Mesenchymal stem cell (in vitro differentiated cells and primary cell): ENCODE measurements at regions not wholly inside any gene's neighbourhood (a gene's known extent, or its start where the extent isn't known, plus 50 kb on each side); places are given as distances from the start of the nearest gene placed in this dataset.

Source experiments
- DNase-seq: peaks from one replicate; pipeline ENCODE4 v3.0.0-alpha.2; 2013
- H2AFZ ChIP-seq: one replicate; pipeline ENCODE4 v1.6.1; 2013; ENCODE audit warnings: low read depth, mild to moderate bottlenecking, control low read depth, inconsistent platforms, low read length, moderate library complexity
- H2AK5ac ChIP-seq: 2 replicates; pipeline ENCODE4 v1.6.1; 2013; ENCODE audit warnings: low read length, moderate library complexity, mild to moderate bottlenecking, inconsistent platforms; ENCODE audit not compliant: severe bottlenecking
- H2BK120ac ChIP-seq: one replicate; pipeline ENCODE4 v1.6.1; 2013; ENCODE audit warnings: low read depth, mild to moderate bottlenecking, inconsistent platforms, low read length, moderate library complexity
- H2BK12ac ChIP-seq, 2 experiments: one replicate each; pipeline ENCODE4 v1.6.1; 2013; ENCODE audit warnings: inconsistent platforms in 2 of 2, low read length in 2 of 2, mild to moderate bottlenecking in 2 of 2, moderate library complexity in 2 of 2, control low read depth in 1 of 2
- H2BK15ac ChIP-seq: one replicate; pipeline ENCODE4 v1.6.1; 2013; ENCODE audit warnings: mild to moderate bottlenecking, low read depth, inconsistent platforms; ENCODE audit not compliant: poor library complexity, severe bottlenecking
- H2BK5ac ChIP-seq: 2 replicates; pipeline ENCODE4 v1.6.1; 2013; ENCODE audit warnings: low read depth, mild to moderate bottlenecking, low read length, control low read depth, inconsistent platforms; ENCODE audit not compliant: poor library complexity, severe bottlenecking
- H3K14ac ChIP-seq, 2 experiments: one replicate each; pipeline ENCODE4 v1.6.1; 2013; ENCODE audit warnings: inconsistent platforms in 2 of 2, low read length in 2 of 2, control low read depth in 1 of 2, mild to moderate bottlenecking in 1 of 2, moderate library complexity in 1 of 2
- H3K18ac ChIP-seq, 2 experiments: one replicate each; pipeline ENCODE4 v1.6.1; 2013; ENCODE audit warnings: inconsistent platforms in 2 of 2, low read length in 2 of 2, control low read depth in 1 of 2, low read depth in 1 of 2, mild to moderate bottlenecking in 1 of 2
- H3K23ac ChIP-seq, 2 experiments: one replicate each; pipeline ENCODE4 v1.6.1; 2013; ENCODE audit warnings: inconsistent platforms in 2 of 2, low read length in 2 of 2, mild to moderate bottlenecking in 2 of 2, moderate library complexity in 2 of 2, control low read depth in 1 of 2
- H3K27ac ChIP-seq: 2 replicates; pipeline ENCODE4 v1.5.1; 2013; ENCODE audit warnings: mild to moderate bottlenecking, moderate library complexity, low read length, control low read depth, inconsistent platforms; ENCODE audit not compliant: poor library complexity, severe bottlenecking
- H3K27me3 ChIP-seq, 2 experiments: 2 replicates each; pipeline versions ENCODE4 v1.6.1 to v1.7.0; 2013; ENCODE audit warnings: low read length in 2 of 2, mild to moderate bottlenecking in 2 of 2, moderate library complexity in 2 of 2, control low read depth in 1 of 2, inconsistent platforms in 1 of 2; ENCODE audit not compliant: control insufficient read depth in 1 of 2, insufficient read depth in 1 of 2
- H3K36me3 ChIP-seq, 2 experiments: 2 replicates each; pipeline versions ENCODE4 v1.6.1 to v1.7.0; 2013; ENCODE audit warnings: low read length in 2 of 2, control low read depth in 1 of 2, inconsistent platforms in 1 of 2, low read depth in 1 of 2, mild to moderate bottlenecking in 1 of 2; ENCODE audit not compliant: insufficient read depth in 2 of 2, control insufficient read depth in 1 of 2
- H3K4ac ChIP-seq, 2 experiments: one replicate each; pipeline ENCODE4 v1.6.1; 2013; ENCODE audit warnings: inconsistent platforms in 2 of 2, low read length in 2 of 2, mild to moderate bottlenecking in 2 of 2, moderate library complexity in 2 of 2, control low read depth in 1 of 2, low read depth in 1 of 2
- H3K4me1 ChIP-seq: 2 replicates; pipeline ENCODE4 v1.6.1; 2013; ENCODE audit warnings: low read depth, low read length, control low read depth; ENCODE audit not compliant: control insufficient read depth, insufficient read depth
- H3K4me2 ChIP-seq: 2 replicates; pipeline ENCODE4 v1.6.1; 2013; ENCODE audit warnings: low read length, mild to moderate bottlenecking, inconsistent platforms; ENCODE audit not compliant: poor library complexity, severe bottlenecking
- H3K4me3 ChIP-seq, 2 experiments: 2 replicates each; pipeline versions ENCODE4 v1.5.1 to v1.7.0; 2013; ENCODE audit warnings: low read length in 2 of 2, mild to moderate bottlenecking in 2 of 2, control low read depth in 1 of 2, low read depth in 1 of 2; ENCODE audit not compliant: insufficient read depth in 1 of 2
- H3K79me1 ChIP-seq: replicated peaks from 2 replicates; pipeline ENCODE4 v1.6.1; 2013; ENCODE audit warnings: mild to moderate bottlenecking, control low read depth, low read length, inconsistent platforms; ENCODE audit not compliant: poor library complexity, severe bottlenecking
- H3K9ac ChIP-seq: 2 replicates; pipeline ENCODE4 v1.7.0; 2013; ENCODE audit warnings: mild to moderate bottlenecking, low read length, moderate library complexity
- H3K9me3 ChIP-seq: 2 replicates; pipeline ENCODE4 v1.7.0; 2013; ENCODE audit warnings: mild to moderate bottlenecking, low read length; ENCODE audit not compliant: control insufficient read depth
- H4K8ac ChIP-seq: one replicate; pipeline ENCODE4 v1.6.1; 2013; ENCODE audit warnings: inconsistent platforms, mild to moderate bottlenecking, low read length, moderate library complexity
- H4K91ac ChIP-seq: one replicate; pipeline ENCODE4 v1.6.1; 2013; ENCODE audit warnings: mild to moderate bottlenecking, low read length, inconsistent platforms
- WGBS: methylation state at CpG from one replicate; pipeline ENCODE4 v1.1.7; 2013; ENCODE audit warnings: mixed read lengths; 5-methylcytosine and 5-hydroxymethylcytosine counted together

GRCh38 chr18:25895518-25895917 lies 194.9 kb downstream of the SS18 start:
- no peak overlapping the region for H4K91ac ChIP-seq
- H3K27me3 ChIP-seq = no peaks in the 10 kb centered on the region
- no peak overlapping the region for H3K4me3 ChIP-seq
- no peak overlapping the region for H2AFZ ChIP-seq
- no peak overlapping the region for H2BK12ac ChIP-seq
- H3K36me3 ChIP-seq = no peaks in the 10 kb centered on the region
- H3K4me1 ChIP-seq = no peaks in the 10 kb centered on the region
- no peak overlapping the region for H3K9ac ChIP-seq
- no peak overlapping the region for H4K8ac ChIP-seq
- no peak overlapping the region for H3K18ac ChIP-seq
- no peak overlapping the region for H3K14ac ChIP-seq
- no peak overlapping the region for H3K4me2 ChIP-seq
- DNase-seq = no peak
- no peak overlapping the region for H2BK120ac ChIP-seq
- no peak overlapping the region for H3K4ac ChIP-seq
- no peak overlapping the region for H2BK15ac ChIP-seq
- no peak overlapping the region for H3K23ac ChIP-seq
- no peak overlapping the region for H2AK5ac ChIP-seq
- H3K27ac ChIP-seq = no peak overlapping the region
- 93% methylated on average over 2 of the region's 3 CpGs for WGBS
- no peak overlapping the region for H2BK5ac ChIP-seq
- peaks cover under 1% of the 10 kb centered on the region for H3K9me3 ChIP-seq
- H3K79me1 ChIP-seq = no peaks in the 10 kb centered on the region

- no peak overlapping the region for H4K91ac ChIP-seq
- H3K4ac ChIP-seq = no peak overlapping the region
- DNase-seq = no peak
- H2AK5ac ChIP-seq = no peak overlapping the region
- no peak overlapping the region for H3K18ac ChIP-seq
- H2BK5ac ChIP-seq = no peak overlapping the region
- peaks cover 6% of the 10 kb centered on the region for H3K9me3 ChIP-seq
- H2BK12ac ChIP-seq = no peak overlapping the region
- H2AFZ ChIP-seq = no peak overlapping the region
- no peaks in the 10 kb centered on the region for H3K36me3 ChIP-seq
- H3K4me1 ChIP-seq = no peaks in the 10 kb centered on the region
- H3K27ac ChIP-seq = no peak overlapping the region
- H3K4me3 ChIP-seq = no peak overlapping the region
- no peak overlapping the region for H4K8ac ChIP-seq
- no peak overlapping the region for H3K14ac ChIP-seq
- no peaks in the 10 kb centered on the region for H3K79me1 ChIP-seq
- no peak overlapping the region for H2BK15ac ChIP-seq
- no peaks in the 10 kb centered on the region for H3K27me3 ChIP-seq
- H3K23ac ChIP-seq = no peak overlapping the region
- H3K9ac ChIP-seq = no peak overlapping the region
- no peak overlapping the region for H3K4me2 ChIP-seq
- no peak overlapping the region for H2BK120ac ChIP-seq
Measured at GRCh38 chr18:25886283-25886682, 204.1 kb downstream of the SS18 start.

- Histone ChIP-seq H2BK120ac (no peak overlapping the region), H3K18ac (no peak overlapping the region), H3K4me3 (no peak overlapping the region), H2AK5ac (no peak overlapping the region), H3K9me3 (peaks cover 6% of the 10 kb centered on the region), H4K8ac (no peak overlapping the region), H2BK12ac (no peak overlapping the region), H2AFZ (no peak overlapping the region), H3K23ac (no peak overlapping the region), H2BK15ac (no peak overlapping the region), H3K27me3 (peaks cover 0 to 7% of the 10 kb centered on the region in 2 experiments), H2BK5ac (no peak overlapping the region), H4K91ac (no peak overlapping the region), H3K79me1 (no peaks in the 10 kb centered on the region), H3K27ac (no peak overlapping the region), H3K14ac (no peak overlapping the region), H3K4me1 (no peaks in the 10 kb centered on the region), H3K9ac (no peak overlapping the region), H3K4ac (no peak overlapping the region), H3K4me2 (no peak overlapping the region), H3K36me3 (no peaks in the 10 kb centered on the region)
- DNase-seq = no peak
- 91% methylated on average over 4 of the region's 4 CpGs for WGBS
Measured at GRCh38 chr18:25883091-25883490, 207.3 kb downstream of the SS18 start.

- no peak overlapping the region for H2BK15ac ChIP-seq
- no peak overlapping the region for H3K4me2 ChIP-seq
- 97% methylated on average over 1 of the region's 2 CpGs for WGBS
- H3K18ac ChIP-seq = no peak overlapping the region
- no peak overlapping the region for H2BK120ac ChIP-seq
- H2AK5ac ChIP-seq = no peak overlapping the region
- H2AFZ ChIP-seq = no peak overlapping the region
- no peak overlapping the region for H3K4ac ChIP-seq
- no peak overlapping the region for H3K4me3 ChIP-seq
- no peak overlapping the region for H4K91ac ChIP-seq
- no peak overlapping the region for H2BK12ac ChIP-seq
- no peak overlapping the region for H4K8ac ChIP-seq
- no peak for DNase-seq
- no peak overlapping the region for H3K9ac ChIP-seq
- no peak overlapping the region for H3K23ac ChIP-seq
- H3K27ac ChIP-seq = no peak overlapping the region
- no peaks in the 10 kb centered on the region for H3K79me1 ChIP-seq
- no peak overlapping the region for H2BK5ac ChIP-seq
- peaks cover 7% of the 10 kb centered on the region for H3K4me1 ChIP-seq
- no peak overlapping the region for H3K14ac ChIP-seq
- peaks cover 3% of the 10 kb centered on the region for H3K9me3 ChIP-seq
- H3K27me3 ChIP-seq = peaks cover 0 to 21% of the 10 kb centered on the region in 2 experiments
- H3K36me3 ChIP-seq = no peaks in the 10 kb centered on the region
Measured at GRCh38 chr18:25881149-25881548, 209.3 kb downstream of the SS18 start.
